Activated T-helper 17 cell treated with anti-CD3 and anti-CD28 coated beads, Interleukin-2, amount 50 U/mL, for 72 hours (primary cell): ENCODE measurements at regions not wholly inside any gene's neighbourhood (a gene's known extent, or its start where the extent isn't known, plus 50 kb on each side); places are given as distances from the start of the nearest gene placed in this dataset.

Experiments used
- ATAC-seq: fragments of 150-1000 bp; cut with Tn5 transposase; replicated peaks from 2 replicates; pipeline ENCODE4 v1.10.0; 2021; ENCODE audit warnings: mild to moderate bottlenecking, moderate library complexity
- H3K27ac Mint-ChIP-seq: one replicate; pipeline ENCODE4 v1.8.0; 2022; ENCODE audit warnings: mixed read lengths
- H3K27me3 Mint-ChIP-seq: one replicate; pipeline ENCODE4 v1.8.0; 2022; ENCODE audit warnings: mixed read lengths
- H3K36me3 Mint-ChIP-seq: one replicate; pipeline ENCODE4 v1.8.0; 2022; ENCODE audit warnings: low read depth, mild to moderate bottlenecking, mixed read lengths
- H3K4me1 Mint-ChIP-seq: one replicate; pipeline ENCODE4 v1.8.0; 2022; ENCODE audit warnings: mixed read lengths
- H3K4me3 Mint-ChIP-seq: one replicate; pipeline ENCODE4 v1.8.0; 2022; ENCODE audit warnings: mild to moderate bottlenecking, mixed read lengths
- H3K9me3 Mint-ChIP-seq: one replicate; pipeline ENCODE4 v1.8.0; 2022; ENCODE audit warnings: mixed read lengths

DNA sequence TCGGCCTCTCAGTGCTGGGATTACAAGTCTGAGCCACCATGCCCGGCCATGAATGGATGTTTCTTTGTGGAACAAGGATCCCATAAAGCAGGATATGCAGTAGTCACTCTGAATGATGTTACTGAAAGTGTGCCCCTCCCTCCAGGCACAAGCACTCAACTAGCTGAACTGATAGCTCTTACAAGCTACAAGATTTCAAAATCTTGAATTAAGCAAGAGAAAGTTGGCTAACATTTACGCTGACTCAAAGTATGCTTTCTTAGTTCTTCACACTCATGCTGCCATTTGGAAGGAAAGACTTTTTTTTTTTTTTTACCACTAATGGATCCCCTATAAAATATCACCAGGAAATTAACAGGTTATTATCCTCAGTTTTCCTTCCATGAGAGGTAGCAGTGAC is 549.0 kb upstream of the PKDCC start:
- H3K36me3 Mint-ChIP-seq: no peaks in the 10 kb centered on the region
- ATAC-seq: no peak
- H3K27me3 Mint-ChIP-seq: no peaks in the 10 kb centered on the region
- peaks cover 24% of the 10 kb centered on the region for H3K9me3 Mint-ChIP-seq
- H3K4me1 Mint-ChIP-seq: no peaks in the 10 kb centered on the region
- H3K4me3 Mint-ChIP-seq: no peak overlapping the region
- no peak overlapping the region for H3K27ac Mint-ChIP-seq

DNA sequence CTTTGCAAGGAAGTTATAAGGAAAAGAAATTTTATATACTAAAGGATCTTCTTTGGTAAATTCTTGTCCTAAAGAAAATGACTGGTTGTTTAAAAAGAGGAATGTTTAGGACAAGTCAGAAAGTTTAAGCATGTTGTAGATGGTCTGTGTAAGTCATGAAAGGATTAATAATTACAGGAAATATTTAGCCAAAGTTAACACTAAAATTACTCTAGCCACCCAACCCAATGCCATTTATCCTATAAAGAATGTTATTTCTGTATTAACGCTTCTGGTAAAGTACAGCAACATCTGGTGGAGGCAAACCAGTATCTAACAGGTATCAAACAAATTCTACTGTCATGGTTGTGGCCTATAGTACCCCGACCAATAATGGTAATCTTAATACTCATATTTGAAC is 546.9 kb upstream of the PKDCC start:
- H3K36me3 Mint-ChIP-seq: no peaks in the 10 kb centered on the region
- H3K27ac Mint-ChIP-seq: no peak overlapping the region
- H3K9me3 Mint-ChIP-seq: peaks cover 8% of the 10 kb centered on the region
- no peaks in the 10 kb centered on the region for H3K27me3 Mint-ChIP-seq
- no peak overlapping the region for H3K4me3 Mint-ChIP-seq
- no peak for ATAC-seq
- no peaks in the 10 kb centered on the region for H3K4me1 Mint-ChIP-seq

- H3K27me3 Mint-ChIP-seq: no peaks in the 10 kb centered on the region
- H3K9me3 Mint-ChIP-seq: peaks cover 4% of the 10 kb centered on the region
- no peak overlapping the region for H3K27ac Mint-ChIP-seq
- no peaks in the 10 kb centered on the region for H3K4me1 Mint-ChIP-seq
- no peak for ATAC-seq
- H3K4me3 Mint-ChIP-seq: no peak overlapping the region
- H3K36me3 Mint-ChIP-seq: no peaks in the 10 kb centered on the region
Observed at GRCh38 chr2:41502752-41503151, 545.1 kb upstream of the PKDCC start.

GRCh38 chr2:41504532-41504931 is 543.3 kb upstream of the PKDCC start:
- peaks cover 4% of the 10 kb centered on the region for H3K9me3 Mint-ChIP-seq
- no peaks in the 10 kb centered on the region for H3K27me3 Mint-ChIP-seq
- no peaks in the 10 kb centered on the region for H3K4me1 Mint-ChIP-seq
- H3K27ac Mint-ChIP-seq: no peak overlapping the region
- ATAC-seq: no peak
- no peak overlapping the region for H3K4me3 Mint-ChIP-seq
- H3K36me3 Mint-ChIP-seq: no peaks in the 10 kb centered on the region

DNA sequence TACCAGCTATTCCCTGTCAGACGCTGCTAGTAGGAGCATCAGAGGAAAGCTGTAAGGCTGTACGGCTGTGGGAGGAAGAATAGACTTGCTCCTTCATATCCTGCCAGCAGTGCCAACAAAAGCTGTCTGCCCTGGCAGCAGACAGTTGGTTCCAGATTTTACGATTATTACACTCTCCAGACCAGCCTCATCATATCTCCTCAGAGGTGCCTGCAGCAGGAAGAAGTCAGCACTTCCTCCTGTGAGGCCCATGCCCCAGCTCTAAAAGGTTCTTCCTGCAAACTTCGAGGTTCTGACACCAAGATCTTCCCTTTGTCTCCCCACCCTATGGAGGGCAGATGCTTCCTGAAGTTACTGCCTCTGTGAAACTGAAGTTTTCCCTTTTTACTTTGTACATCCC is 537.7 kb upstream of the PKDCC start:
- Mint-ChIP-seq H3K27me3 (no peaks in the 10 kb centered on the region), H3K9me3 (no peaks in the 10 kb centered on the region), H3K4me1 (no peaks in the 10 kb centered on the region), H3K36me3 (no peaks in the 10 kb centered on the region), H3K4me3 (no peak overlapping the region), H3K27ac (no peak overlapping the region)
- ATAC-seq: no peak

GRCh38 chr2:41521211-41521610 is 526.6 kb upstream of the PKDCC start:
- no peaks in the 10 kb centered on the region for H3K9me3 Mint-ChIP-seq
- H3K36me3 Mint-ChIP-seq: no peaks in the 10 kb centered on the region
- H3K4me1 Mint-ChIP-seq: no peaks in the 10 kb centered on the region
- H3K27ac Mint-ChIP-seq: no peak overlapping the region
- H3K27me3 Mint-ChIP-seq: no peaks in the 10 kb centered on the region
- ATAC-seq: no peak
- no peak overlapping the region for H3K4me3 Mint-ChIP-seq

DNA sequence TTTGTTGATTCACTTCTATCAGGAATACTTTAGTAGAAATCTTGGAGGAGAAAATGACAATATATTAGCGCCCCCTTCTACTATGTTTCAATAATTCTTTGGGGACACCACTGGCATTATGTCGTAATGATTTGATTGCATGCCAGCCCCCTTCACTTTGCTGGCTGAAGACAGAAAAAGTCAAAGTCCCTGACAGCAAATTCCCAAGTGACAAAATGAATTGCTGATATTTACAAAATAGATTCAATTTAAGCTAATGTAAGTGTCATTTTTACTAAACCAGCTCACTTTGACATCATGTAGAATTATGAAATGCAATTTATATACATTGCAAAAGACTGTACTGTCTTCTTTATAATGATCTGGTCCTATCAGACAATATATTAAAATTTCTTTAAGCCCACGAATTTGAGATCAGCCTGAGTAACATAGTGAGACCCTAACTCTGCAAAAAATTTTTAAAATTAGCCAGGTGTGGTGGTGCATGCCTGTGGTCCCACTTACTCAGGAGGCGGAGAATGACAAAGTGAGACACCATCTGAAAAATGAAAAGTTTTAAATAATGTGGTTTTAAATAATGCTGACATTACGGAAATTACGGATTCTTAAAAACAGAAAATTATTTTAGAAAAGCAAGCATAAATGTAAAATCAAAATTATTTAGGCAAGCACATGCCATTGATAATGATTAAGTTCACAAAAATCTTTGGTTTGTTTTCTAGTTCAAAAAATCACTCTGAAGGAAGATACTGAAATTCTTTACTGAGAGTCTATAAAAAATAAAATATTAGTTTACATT is 520.1 kb upstream of the PKDCC start:
- H3K9me3 Mint-ChIP-seq: peaks cover 6% of the 10 kb centered on the region
- H3K36me3 Mint-ChIP-seq: no peaks in the 10 kb centered on the region
- H3K27me3 Mint-ChIP-seq: no peaks in the 10 kb centered on the region
- no peak for ATAC-seq
- H3K27ac Mint-ChIP-seq: no peak overlapping the region
- H3K4me3 Mint-ChIP-seq: no peak overlapping the region
- H3K4me1 Mint-ChIP-seq: no peaks in the 10 kb centered on the region

DNA sequence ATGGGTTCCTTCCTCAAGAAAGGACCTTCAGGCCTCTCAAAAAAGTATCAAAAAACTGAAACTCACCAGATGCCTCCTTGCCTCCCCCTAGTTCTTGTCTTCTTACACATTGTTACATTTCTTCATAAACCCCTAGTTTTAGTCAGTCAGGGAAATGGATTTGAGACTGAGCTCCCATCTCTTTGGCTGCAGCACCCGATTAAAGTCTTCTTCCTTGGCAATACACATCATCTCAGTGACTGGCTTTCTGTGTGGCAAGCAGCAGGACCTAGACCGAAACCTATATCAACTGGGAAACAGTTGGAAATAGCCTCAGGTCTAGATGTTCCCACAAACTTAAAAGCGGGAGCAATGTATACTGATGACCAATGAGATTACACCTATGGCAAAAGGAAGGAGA is 512.2 kb upstream of the PKDCC start:
- H3K4me3 Mint-ChIP-seq: no peak overlapping the region
- no peaks in the 10 kb centered on the region for H3K36me3 Mint-ChIP-seq
- no peaks in the 10 kb centered on the region for H3K4me1 Mint-ChIP-seq
- no peak for ATAC-seq
- H3K27ac Mint-ChIP-seq: no peak overlapping the region
- H3K9me3 Mint-ChIP-seq: peaks cover 8% of the 10 kb centered on the region
- H3K27me3 Mint-ChIP-seq: no peaks in the 10 kb centered on the region

GRCh38 chr2:41540272-41540998 is 507.4 kb upstream of the PKDCC start:
- no peak for ATAC-seq
- H3K4me3 Mint-ChIP-seq: no peak overlapping the region
- no peaks in the 10 kb centered on the region for H3K4me1 Mint-ChIP-seq
- H3K27ac Mint-ChIP-seq: no peak overlapping the region
- no peaks in the 10 kb centered on the region for H3K36me3 Mint-ChIP-seq
- no peaks in the 10 kb centered on the region for H3K27me3 Mint-ChIP-seq
- H3K9me3 Mint-ChIP-seq: peaks cover 3% of the 10 kb centered on the region

DNA sequence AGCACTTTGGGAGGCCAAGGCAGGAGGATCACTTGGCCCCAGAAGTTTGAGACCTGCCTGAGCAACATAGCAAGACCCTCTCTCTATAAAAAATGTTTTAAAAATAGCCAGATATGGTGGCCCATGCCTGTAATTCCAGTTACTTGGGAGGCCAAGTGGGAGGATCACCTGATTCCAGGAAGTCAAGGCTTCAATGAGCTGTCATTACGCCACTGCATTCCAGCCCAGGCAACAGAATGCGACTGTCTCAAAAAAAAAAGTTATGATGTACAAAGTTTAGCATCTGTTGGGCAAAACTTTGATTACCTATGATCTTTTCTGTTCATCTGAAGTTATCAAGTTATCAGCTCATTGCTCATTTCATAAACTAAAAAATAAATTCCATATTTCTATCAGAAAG is 504.1 kb upstream of the PKDCC start:
- Mint-ChIP-seq H3K27me3 (no peaks in the 10 kb centered on the region), H3K4me1 (no peaks in the 10 kb centered on the region), H3K9me3 (no peaks in the 10 kb centered on the region), H3K4me3 (no peak overlapping the region), H3K27ac (no peak overlapping the region), H3K36me3 (no peaks in the 10 kb centered on the region)
- ATAC-seq: no peak

DNA sequence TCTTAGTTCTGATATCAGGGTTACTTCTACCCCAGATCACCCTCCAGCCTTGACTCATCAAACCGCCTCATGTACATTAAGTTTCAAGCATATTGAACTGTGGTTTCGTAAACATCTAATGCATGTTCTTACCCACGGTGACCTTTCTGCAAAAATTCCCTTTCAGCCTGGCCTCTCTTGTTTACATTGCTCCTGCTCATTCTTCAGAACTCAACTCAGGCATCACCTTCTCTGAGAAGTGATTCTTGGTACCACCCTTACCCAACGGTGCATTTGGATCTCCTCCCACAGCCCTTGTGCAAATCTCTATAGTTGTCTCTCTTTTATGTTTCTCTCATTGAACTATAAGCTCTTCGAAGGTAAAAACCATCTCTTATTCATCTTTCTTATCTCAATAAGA is 503.1 kb upstream of the PKDCC start:
- no peaks in the 10 kb centered on the region for H3K36me3 Mint-ChIP-seq
- no peaks in the 10 kb centered on the region for H3K4me1 Mint-ChIP-seq
- H3K4me3 Mint-ChIP-seq: no peak overlapping the region
- ATAC-seq: no peak
- no peaks in the 10 kb centered on the region for H3K9me3 Mint-ChIP-seq
- no peak overlapping the region for H3K27ac Mint-ChIP-seq
- H3K27me3 Mint-ChIP-seq: no peaks in the 10 kb centered on the region

GRCh38 chr2:41546031-41546430 is 501.8 kb upstream of the PKDCC start:
- Mint-ChIP-seq H3K27me3 (no peaks in the 10 kb centered on the region), H3K4me1 (no peaks in the 10 kb centered on the region), H3K27ac (no peak overlapping the region), H3K9me3 (no peaks in the 10 kb centered on the region), H3K4me3 (no peak overlapping the region), H3K36me3 (no peaks in the 10 kb centered on the region)
- ATAC-seq: no peak

GRCh38 chr2:41568648-41569047 is 479.2 kb upstream of the PKDCC start:
- Mint-ChIP-seq H3K27ac (no peak overlapping the region), H3K9me3 (peaks cover 8% of the 10 kb centered on the region), H3K27me3 (peaks cover 3% of the 10 kb centered on the region), H3K4me3 (no peak overlapping the region), H3K36me3 (no peaks in the 10 kb centered on the region), H3K4me1 (no peaks in the 10 kb centered on the region)
- ATAC-seq: no peak

DNA sequence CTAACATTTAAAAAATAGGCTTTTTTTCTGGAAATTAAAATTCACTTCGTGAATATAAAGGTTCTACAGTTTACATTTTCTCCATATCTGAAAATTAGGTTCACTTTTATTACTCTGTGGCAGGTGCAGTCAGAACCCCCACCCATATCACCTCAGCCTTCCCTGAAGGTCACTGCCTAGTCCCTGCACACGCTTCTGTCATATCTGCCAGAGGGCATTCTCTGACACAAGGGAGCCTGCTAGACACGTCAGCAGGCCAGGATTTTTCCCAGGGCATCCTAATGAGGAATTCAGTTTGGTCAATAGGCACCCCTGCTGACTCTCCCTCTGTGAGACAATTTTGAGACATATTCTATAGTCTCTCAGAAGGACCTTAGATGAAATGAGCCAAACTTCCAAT is 475.7 kb upstream of the PKDCC start:
- Mint-ChIP-seq H3K4me3 (no peak overlapping the region), H3K36me3 (no peaks in the 10 kb centered on the region), H3K27ac (no peak overlapping the region), H3K9me3 (peaks cover 4% of the 10 kb centered on the region), H3K27me3 (peaks cover 3% of the 10 kb centered on the region), H3K4me1 (no peaks in the 10 kb centered on the region)
- ATAC-seq: no peak

DNA sequence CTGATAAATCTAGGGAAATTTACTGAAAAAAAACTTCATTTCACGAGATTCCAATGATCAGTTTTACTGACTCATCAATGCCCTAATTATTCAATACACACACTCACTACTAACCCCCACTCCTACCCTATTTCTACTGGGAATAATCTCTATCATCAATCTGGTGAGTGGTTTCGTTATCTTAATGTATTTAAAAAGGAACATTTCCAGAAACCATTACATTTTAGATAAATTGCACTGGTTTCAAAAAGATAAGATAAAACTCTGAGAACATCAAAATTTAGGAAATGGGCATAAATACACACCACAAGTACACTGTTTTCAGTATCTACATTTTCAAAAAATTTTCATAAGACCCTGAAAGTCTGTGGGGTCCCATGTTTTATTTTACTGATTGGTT is 471.4 kb upstream of the PKDCC start:
- no peaks in the 10 kb centered on the region for H3K27me3 Mint-ChIP-seq
- H3K36me3 Mint-ChIP-seq: no peaks in the 10 kb centered on the region
- ATAC-seq: no peak
- H3K9me3 Mint-ChIP-seq: no peaks in the 10 kb centered on the region
- no peak overlapping the region for H3K27ac Mint-ChIP-seq
- H3K4me3 Mint-ChIP-seq: no peak overlapping the region
- H3K4me1 Mint-ChIP-seq: no peaks in the 10 kb centered on the region
